ENCODE measurements at regions not wholly inside any gene's neighbourhood (a gene's known extent, or its start where the extent isn't known, plus 50 kb on each side); places are given as distances from the start of the nearest gene placed in this dataset.

- H4K5ac ChIP-seq (ENCODE audit: insufficient read length, low read depth, low read length) = no peak overlapping the region
- no peak overlapping the region for H3K9ac ChIP-seq (replicated peaks in 1 of 4; ENCODE audit: extremely low read depth in 1 of 4, low read depth in 3 of 4, low read length in 3 of 4)
- peaks cover 0 to 1% (median 0%) of the 10 kb centered on the region in 4 experiments; a peak in 1 of 7 replicates for H3K27me3 ChIP-seq (replicated peaks in 1 of 4; ENCODE audit: control insufficient read depth in 3 of 4, extremely low read depth in 1 of 4, insufficient read depth in 3 of 4, low read length in 3 of 4)
- no peak for DNase-seq (ENCODE audit: low read depth in 1 of 2, low spot score in 2 of 2)
- no peak overlapping the region for H3K18ac ChIP-seq (ENCODE audit: extremely low read depth, low read length)
- 88% methylated on average over 2 of the region's 2 CpGs; no CpG with 5 or more reads in 1 of the 2 experiments for WGBS, 2 experiments (ENCODE audit: extremely low coverage in 1 of 2, insufficient coverage in 1 of 2, insufficient read length in 1 of 2, insufficient replicate concordance in 2 of 2, low coverage in 1 of 2, low lambda C conversion rate in 2 of 2, missing lambda C conversion rate in 1 of 2)
- no peak overlapping the region for H2AK5ac ChIP-seq (ENCODE audit: low read depth, low read length)
- H3K4ac ChIP-seq (replicated peaks; ENCODE audit: insufficient read length, low read depth, low read length) = no peak overlapping the region
- no peaks in the 10 kb centered on the region for H3K79me1 ChIP-seq (ENCODE audit: low read depth, low read length)
- no peaks in the 10 kb centered on the region for H3K36me3 ChIP-seq (ENCODE audit: control insufficient read depth in 2 of 4, insufficient read depth in 4 of 4, low read length in 3 of 4)
- H3K23me2 ChIP-seq (ENCODE audit: low read depth, low read length) = no peaks in the 10 kb centered on the region
- H3K4me1 ChIP-seq (replicated peaks in 1 of 4; ENCODE audit: control insufficient read depth in 3 of 4, insufficient read depth in 4 of 4, low read length in 3 of 4) = peaks cover 0 to 6% (median 2%) of the 10 kb centered on the region in 4 experiments; a peak in 4 of 7 replicates
- no peak overlapping the region for H3K14ac ChIP-seq (ENCODE audit: insufficient read length)
- no peak overlapping the region for H2BK15ac ChIP-seq (ENCODE audit: low read length)
- no peak overlapping the region for H4K91ac ChIP-seq (replicated peaks; ENCODE audit: insufficient read length, low read length)
- H3K56ac ChIP-seq (replicated peaks; ENCODE audit: insufficient read length, low read depth, low read length) = no peak overlapping the region
- H2BK120ac ChIP-seq (replicated peaks; ENCODE audit: low read depth, low read length) = no peak overlapping the region
- H4K20me1 ChIP-seq (replicated peaks in 1 of 2; ENCODE audit: control insufficient read depth in 1 of 2, insufficient read depth in 2 of 2, low read length in 2 of 2) = no peaks in the 10 kb centered on the region
- H2BK12ac ChIP-seq (ENCODE audit: low read depth, low read length) = no peak overlapping the region
- TF ChIP-seq MAX (IDR thresholded peaks at IDR 0.05) (no peak), RFX5 (IDR thresholded peaks at IDR 0.05; ENCODE audit: borderline replicate concordance, low read depth, low read length) (no peak), RAD21 (IDR thresholded peaks at IDR 0.05 in 1 of 2, conservative IDR thresholded peaks at IDR 0.05 in 1 of 2; ENCODE audit: low read depth in 2 of 2, low read length in 2 of 2) (no peak), BCL11A (IDR thresholded peaks at IDR 0.05; ENCODE audit: low read depth in 2 of 2, low read length in 2 of 2) (no peak), SP2 (IDR thresholded peaks at IDR 0.05; ENCODE audit: low read length) (no peak), JUN (IDR thresholded peaks at IDR 0.05; ENCODE audit: low read depth, low read length) (no peak), EGR1 (IDR thresholded peaks at IDR 0.05; ENCODE audit: borderline replicate concordance, low read depth, low read length) (no peak), GTF2F1 (IDR thresholded peaks at IDR 0.05; ENCODE audit: borderline replicate concordance, low read depth, low read length) (no peak), SIRT6 (IDR thresholded peaks at IDR 0.05; ENCODE audit: low read length) (no peak), ASH2L (IDR thresholded peaks at IDR 0.05; ENCODE audit: low read length) (no peak)
- no peak overlapping the region for H3K4me2 ChIP-seq (ENCODE audit: insufficient read depth in 1 of 2, low read depth in 2 of 2, low read length in 2 of 2)
- H2BK20ac ChIP-seq (ENCODE audit: low read length) = no peak overlapping the region
- H2BK5ac ChIP-seq (ENCODE audit: low read depth, low read length) = no peak overlapping the region
- ChIA-PET CTCF (ENCODE audit: partially characterized antibody) (no interaction called here), POLR2A (ENCODE audit: partially characterized antibody) (no interaction called here)
- no peak overlapping the region for H3K23ac ChIP-seq (ENCODE audit: insufficient read length)
- no peak overlapping the region for H4K8ac ChIP-seq (ENCODE audit: extremely low read depth, insufficient read depth, low read length)
- FAIRE-seq = no peak
- H3K4me3 ChIP-seq (ENCODE audit: extremely low read depth in 1 of 4, insufficient read depth in 2 of 4, low read depth in 3 of 4, low read length in 4 of 4) = no peak overlapping the region
- H2AFZ ChIP-seq (ENCODE audit: low read length) = no peak overlapping the region; the same call in 1 of the 2 replicates
- H3K9me3 ChIP-seq (ENCODE audit: insufficient read depth in 2 of 2, low read depth in 1 of 2, low read length in 1 of 2) = no peaks in the 10 kb centered on the region
- H3K79me2 ChIP-seq (ENCODE audit: control insufficient read depth in 1 of 2, insufficient read depth in 2 of 2, low read length in 2 of 2) = no peaks in the 10 kb centered on the region
- no peak overlapping the region for H3K27ac ChIP-seq (ENCODE audit: low read depth, low read length)
These were observed 58.7 kb upstream of the BBX start for GRCh38 chr3:107464037-107464436.

Data from H1 (cell line).